ENCODE measurements at regions not wholly inside any gene's neighbourhood (a gene's known extent, or its start where the extent isn't known, plus 50 kb on each side); places are given as distances from the start of the nearest gene placed in this dataset.

GRCh38 chr10:28769091-28769604, 91.8 kb downstream of the BAMBI start:
- TF ChIP-seq CTCF (conservative IDR thresholded peaks at IDR 0.05 in 1 of 2, IDR thresholded peaks at IDR 0.05 in 1 of 2; ENCODE audit: low read depth in 1 of 2, low read length in 2 of 2) (no peak), EZH2 (IDR thresholded peaks at IDR 0.05; ENCODE audit: low read length, missing control alignments) (no peak)

Measured in fibroblast of lung (primary cell).